HEK293 (cell line): ENCODE measurements at regions not wholly inside any gene's neighbourhood (a gene's known extent, or its start where the extent isn't known, plus 50 kb on each side); places are given as distances from the start of the nearest gene placed in this dataset.

Experiments used
- CTCF ChIA-PET: fragments of 350-600 bp; formaldehyde crosslinking; extraction: SDS; loops from one replicate; lab custom pipeline; 2021; ENCODE audit warnings: antibody characterized with exemption; lab: Yijun Ruan, JAX
- POLR2A ChIA-PET: fragments of 300-600 bp; formaldehyde crosslinking; extraction: SDS; loops from one replicate; lab custom pipeline; 2020; ENCODE audit warnings: antibody characterized with exemption, inconsistent platforms; lab: Yijun Ruan, JAX
- H3K27ac ChIP-seq: fragments of 200-500 bp; sonication (Bioruptor generic); 2 replicates; pipeline ENCODE4 v1.5.1; 2014; ENCODE audit warnings: low read depth, low read length, control low read depth, inconsistent platforms; ENCODE audit errors: extremely low read depth
- H3K36me3 ChIP-seq, 2 experiments: fragments of 200-500 bp in 1 of 2; sonication (Bioruptor generic) in 1 of 2; 1 replicate in 1 of 2; 2 replicates in 1 of 2; pipeline ENCODE4 v1.5.1; 2014 to 2017; ENCODE audit warnings: inconsistent platforms in 2 of 2, low read length in 2 of 2; ENCODE audit not compliant: control insufficient read depth in 2 of 2, insufficient read depth in 1 of 2
- H3K4me1 ChIP-seq: fragments of 200-500 bp; sonication (Bioruptor generic); 2 replicates; pipeline ENCODE4 v1.5.1; 2014; ENCODE audit warnings: mild to moderate bottlenecking, low read length, inconsistent platforms; ENCODE audit not compliant: control insufficient read depth, insufficient read depth
- H3K4me3 ChIP-seq: 2 replicates; pipeline ENCODE4 v1.5.1; 2011; ENCODE audit warnings: low read depth, mild to moderate bottlenecking, control low read depth, low read length, moderate library complexity
- H3K9me3 ChIP-seq: fragments of 200-500 bp; sonication (Bioruptor generic); 2 replicates; pipeline ENCODE4 v1.5.1; 2014; ENCODE audit warnings: low read depth, low read length, inconsistent platforms; ENCODE audit not compliant: control insufficient read depth, insufficient read depth
- BCL6B ChIP-seq: fragments of 450-650 bp; formaldehyde crosslinking; IDR thresholded peaks from 2 replicates; pipeline ENCODE4 v1.5.1; 2017; ENCODE audit warnings: missing biosample characterization, missing genetic modification characterization
- EGR2 ChIP-seq: fragments of 450-650 bp; formaldehyde crosslinking; IDR thresholded peaks from 2 replicates; pipeline ENCODE4 v1.5.1; 2016; ENCODE audit warnings: low read depth, missing biosample characterization, missing genetic modification characterization
- GLIS1 ChIP-seq: fragments of 450-650 bp; formaldehyde crosslinking; IDR thresholded peaks from 2 replicates; pipeline ENCODE4 v1.5.1; 2016; ENCODE audit warnings: missing biosample characterization, missing genetic modification characterization
- HOXD13 ChIP-seq: sonication (generic); formaldehyde crosslinking; IDR thresholded peaks from 2 replicates; pipeline ENCODE4 v1.8.0; 2022; ENCODE audit warnings: missing genetic modification reagents, borderline replicate concordance
- KLF17 ChIP-seq: fragments of 450-650 bp; formaldehyde crosslinking; IDR thresholded peaks from 2 replicates; pipeline ENCODE4 v1.5.1; 2016; ENCODE audit warnings: missing biosample characterization, missing genetic modification characterization
- PATZ1 ChIP-seq: fragments of 450-650 bp; formaldehyde crosslinking; IDR thresholded peaks from 2 replicates; pipeline ENCODE4 v1.5.1; 2016; ENCODE audit warnings: missing biosample characterization, missing genetic modification characterization
- PRDM10 ChIP-seq: fragments of 450-650 bp; formaldehyde crosslinking; IDR thresholded peaks from 2 replicates; pipeline ENCODE4 v1.5.1; 2016; ENCODE audit warnings: missing biosample characterization, missing genetic modification characterization
- PRDM6 ChIP-seq: fragments of 450-650 bp; formaldehyde crosslinking; IDR thresholded peaks from 2 replicates; pipeline ENCODE4 v1.5.1; 2017; ENCODE audit warnings: missing biosample characterization, missing genetic modification characterization
- WT1 ChIP-seq: fragments of 450-650 bp; formaldehyde crosslinking; IDR thresholded peaks from 2 replicates; pipeline ENCODE4 v1.5.1; 2016; ENCODE audit warnings: missing biosample characterization, missing genetic modification characterization
- YY1 ChIP-seq: fragments of 450-650 bp; formaldehyde crosslinking; IDR thresholded peaks from 2 replicates; pipeline ENCODE4 v1.5.1; 2018; ENCODE audit warnings: missing biosample characterization, missing genetic modification characterization
- ZFHX2 ChIP-seq: fragments of 450-650 bp; formaldehyde crosslinking; conservative IDR thresholded peaks from 2 replicates; pipeline ENCODE4 v1.5.1; 2016; ENCODE audit warnings: missing biosample characterization, missing genetic modification characterization
- ZNF248 ChIP-seq: fragments of 450-650 bp; formaldehyde crosslinking; IDR thresholded peaks from 2 replicates; pipeline ENCODE4 v1.5.1; 2017; ENCODE audit warnings: missing biosample characterization, missing genetic modification characterization
- ZNF398 ChIP-seq: fragments of 450-650 bp; formaldehyde crosslinking; IDR thresholded peaks from 2 replicates; pipeline ENCODE4 v1.5.1; 2017; ENCODE audit warnings: missing biosample characterization, missing genetic modification characterization
- ZNF518A ChIP-seq: fragments of 450-650 bp; formaldehyde crosslinking; conservative IDR thresholded peaks from 2 replicates; pipeline ENCODE4 v1.5.1; 2016; ENCODE audit warnings: low read depth, missing biosample characterization, missing genetic modification characterization
- ZNF521 ChIP-seq: fragments of 450-650 bp; formaldehyde crosslinking; IDR thresholded peaks from 2 replicates; pipeline ENCODE4 v1.5.1; 2017; ENCODE audit warnings: missing biosample characterization, mild to moderate bottlenecking, missing genetic modification characterization
- ZNF585B ChIP-seq: fragments of 450-650 bp; formaldehyde crosslinking; IDR thresholded peaks from 2 replicates; pipeline ENCODE4 v1.5.1; 2016; ENCODE audit warnings: missing biosample characterization, missing genetic modification characterization
- ZNF658 ChIP-seq: fragments of 450-650 bp; formaldehyde crosslinking; IDR thresholded peaks from 2 replicates; pipeline ENCODE4; 2016; ENCODE audit warnings: missing biosample characterization, missing genetic modification characterization
- ZSCAN23 ChIP-seq: fragments of 450-650 bp; formaldehyde crosslinking; IDR thresholded peaks from 2 replicates; pipeline ENCODE4 v1.5.1; 2016; ENCODE audit warnings: missing biosample characterization, missing genetic modification characterization

- Histone ChIP-seq H3K36me3 (no peaks in the 10 kb centered on the region), H3K4me3 (no peak overlapping the region), H3K27ac (0 out of 2 replicates have a peak overlapping the region, but pooled peaks have one; percentile 16), H3K9me3 (no peaks in the 10 kb centered on the region), H3K4me1 (no peaks in the 10 kb centered on the region; the same call in 1 of the 2 replicates)
- CTCF ChIA-PET = interaction anchor here (0.6 to 1.5 kb wide), 3 partner anchors 28 to 159 kb away, joined by 3 to 5 read pairs (median 3); no protein-coding TSS in a partner anchor
- TF ChIP-seq WT1 (tag by site-specific recombination) (0 out of 2 replicates have a peak, but pooled peaks have one; percentile 33), GLIS1 (tag by site-specific recombination) (peak; percentile 94), ZSCAN23 (tag by site-specific recombination) (no peak), HOXD13 (CRISPR knock-in tag) (no peak), ZFHX2 (peak; percentile 56; the same call in 1 of the 2 replicates), ZNF521 (tag by site-specific recombination) (no peak), KLF17 (tag by site-specific recombination) (peak; percentile 61; the same call in 1 of the 2 replicates), ZNF658 (tag by site-specific recombination) (no peak), PRDM10 (tag by site-specific recombination) (peak; percentile 71), PRDM6 (tag by site-specific recombination) (no peak), PATZ1 (no peak), EGR2 (peak; percentile 71), ZNF248 (tag by site-specific recombination) (no peak), ZNF585B (tag by site-specific recombination) (no peak), ZNF398 (tag by site-specific recombination) (peak; percentile 63), YY1 (tag by site-specific recombination) (no peak), BCL6B (tag by site-specific recombination) (no peak), ZNF518A (tag by site-specific recombination) (no peak)
- POLR2A ChIA-PET = no interaction called here
Observed at GRCh38 chr16:48971571-48972077, 310.0 kb downstream of the CBLN1 start.
